ENCODE measurements at regions not wholly inside any gene's neighbourhood (a gene's known extent, or its start where the extent isn't known, plus 50 kb on each side); places are given as distances from the start of the nearest gene placed in this dataset.

DNA sequence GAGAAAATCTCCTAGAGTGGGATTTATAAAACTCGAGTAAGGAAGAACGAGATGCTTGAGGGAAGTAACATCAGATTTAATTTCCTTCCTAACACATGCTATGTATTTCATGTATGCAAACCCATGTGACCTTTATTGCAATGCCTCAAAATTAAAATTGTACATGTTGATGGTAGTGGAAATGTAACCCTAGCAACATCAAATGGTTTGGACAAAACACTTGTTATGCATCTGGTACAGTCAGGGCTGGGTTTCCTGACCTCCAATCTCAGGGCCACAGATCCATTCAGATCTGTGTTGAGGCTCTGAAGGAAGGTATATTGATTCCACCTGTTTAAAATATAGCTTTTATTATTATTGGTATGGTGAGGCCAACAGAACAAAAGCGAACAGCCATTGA lies 246.0 kb downstream of the WNT5A start:
- no peak overlapping the region for H3K4me3 ChIP-seq (ENCODE audit: low read depth, low read length)
- TF ChIP-seq, protein P1, sequence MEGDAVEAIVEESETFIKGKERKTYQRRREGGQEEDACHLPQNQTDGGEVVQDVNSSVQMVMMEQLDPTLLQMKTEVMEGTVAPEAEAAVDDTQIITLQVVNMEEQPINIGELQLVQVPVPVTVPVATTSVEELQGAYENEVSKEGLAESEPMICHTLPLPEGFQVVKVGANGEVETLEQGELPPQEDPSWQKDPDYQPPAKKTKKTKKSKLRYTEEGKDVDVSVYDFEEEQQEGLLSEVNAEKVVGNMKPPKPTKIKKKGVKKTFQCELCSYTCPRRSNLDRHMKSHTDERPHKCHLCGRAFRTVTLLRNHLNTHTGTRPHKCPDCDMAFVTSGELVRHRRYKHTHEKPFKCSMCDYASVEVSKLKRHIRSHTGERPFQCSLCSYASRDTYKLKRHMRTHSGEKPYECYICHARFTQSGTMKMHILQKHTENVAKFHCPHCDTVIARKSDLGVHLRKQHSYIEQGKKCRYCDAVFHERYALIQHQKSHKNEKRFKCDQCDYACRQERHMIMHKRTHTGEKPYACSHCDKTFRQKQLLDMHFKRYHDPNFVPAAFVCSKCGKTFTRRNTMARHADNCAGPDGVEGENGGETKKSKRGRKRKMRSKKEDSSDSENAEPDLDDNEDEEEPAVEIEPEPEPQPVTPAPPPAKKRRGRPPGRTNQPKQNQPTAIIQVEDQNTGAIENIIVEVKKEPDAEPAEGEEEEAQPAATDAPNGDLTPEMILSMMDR (IDR thresholded peaks at IDR 0.05; ENCODE audit: low read depth, low read length): no peak
- TF ChIP-seq POLR2A (IDR thresholded peaks at IDR 0.05; ENCODE audit: extremely low read depth, insufficient read length): no peak
- TF ChIP-seq, protein P2, sequence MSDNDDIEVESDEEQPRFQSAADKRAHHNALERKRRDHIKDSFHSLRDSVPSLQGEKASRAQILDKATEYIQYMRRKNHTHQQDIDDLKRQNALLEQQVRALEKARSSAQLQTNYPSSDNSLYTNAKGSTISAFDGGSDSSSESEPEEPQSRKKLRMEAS (IDR thresholded peaks at IDR 0.05; ENCODE audit: low read depth, low read length): no peak
- no peak for TF ChIP-seq MYC (IDR thresholded peaks at IDR 0.05; ENCODE audit: low read depth, low read length)
- DNase-seq (ENCODE audit: low read depth): no peak

DNA sequence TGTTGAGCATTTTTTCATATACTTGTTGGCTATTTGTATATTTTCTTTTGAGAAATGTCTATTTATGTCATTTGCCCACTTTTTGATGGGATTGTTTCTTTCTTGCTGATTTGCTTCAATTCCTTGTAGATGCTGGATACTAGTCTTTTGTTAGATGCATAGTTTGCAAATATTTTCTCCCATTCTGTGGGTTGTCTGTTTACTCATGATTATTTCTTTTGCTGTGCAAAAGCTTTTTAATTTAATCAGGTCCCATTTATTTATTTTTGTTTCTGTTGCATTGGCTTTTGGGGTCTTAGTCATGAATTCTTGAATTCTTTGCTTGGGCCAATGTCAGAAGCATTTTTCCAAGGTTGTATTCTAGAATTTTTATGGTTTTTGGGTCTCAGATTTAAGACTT lies 251.7 kb downstream of the WNT5A start:
- no peak for TF ChIP-seq POLR2A (IDR thresholded peaks at IDR 0.05; ENCODE audit: extremely low read depth, insufficient read length)
- TF ChIP-seq, protein P1 (IDR thresholded peaks at IDR 0.05; ENCODE audit: low read depth, low read length): no peak
- H3K4me3 ChIP-seq (ENCODE audit: low read depth, low read length): no peak overlapping the region
- no peak for DNase-seq (ENCODE audit: low read depth)

DNA sequence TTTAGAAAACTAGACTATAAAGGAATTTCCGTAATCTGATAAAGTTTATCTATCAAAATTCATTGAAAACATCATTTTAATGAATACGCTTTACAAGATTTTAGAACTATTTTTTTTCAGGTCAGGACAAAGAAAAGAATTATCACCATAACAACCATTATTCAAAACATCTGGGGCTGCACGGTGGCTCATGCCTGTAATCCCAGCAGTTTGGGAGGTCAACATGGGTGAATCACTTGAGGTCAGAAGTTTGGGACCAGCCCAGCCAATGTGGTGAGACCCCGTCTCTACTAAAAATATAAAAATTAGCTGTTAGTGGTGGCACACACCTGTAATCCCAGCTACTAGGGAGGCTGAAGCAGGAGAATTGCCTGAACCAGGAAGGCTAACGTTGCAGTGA lies 260.4 kb downstream of the WNT5A start:
- TF ChIP-seq MYC (IDR thresholded peaks at IDR 0.05; ENCODE audit: low read depth, low read length): no peak
- no peak for TF ChIP-seq POLR2A (IDR thresholded peaks at IDR 0.05; ENCODE audit: extremely low read depth, insufficient read length)
- TF ChIP-seq, protein P1 (IDR thresholded peaks at IDR 0.05; ENCODE audit: low read depth, low read length): no peak
- TF ChIP-seq, protein P2 (IDR thresholded peaks at IDR 0.05; ENCODE audit: low read depth, low read length): no peak
- no peak for DNase-seq (ENCODE audit: low read depth)
- no peak overlapping the region for H3K4me3 ChIP-seq (ENCODE audit: low read depth, low read length)

DNA sequence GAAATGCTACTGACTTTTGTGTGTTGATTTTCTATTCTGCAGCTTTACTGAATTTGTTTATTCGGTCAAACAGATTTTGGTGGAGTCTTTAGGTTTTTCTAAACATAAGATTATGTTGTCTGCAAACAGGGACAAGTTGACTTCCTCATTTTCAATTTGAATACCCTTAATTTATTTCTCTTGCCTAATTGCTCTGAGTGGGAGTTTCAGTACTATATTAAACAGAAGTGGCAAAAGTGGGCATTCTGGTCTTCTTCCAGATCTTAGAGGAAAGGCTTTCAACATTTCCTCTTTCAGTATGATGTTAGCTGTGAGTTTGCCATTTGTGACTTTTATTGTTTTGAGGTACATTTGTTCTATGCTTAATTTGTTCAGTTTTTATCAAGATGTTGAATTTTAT lies 268.5 kb downstream of the WNT5A start:
- TF ChIP-seq, protein P1 (IDR thresholded peaks at IDR 0.05; ENCODE audit: low read depth, low read length): no peak
- TF ChIP-seq, protein P2 (IDR thresholded peaks at IDR 0.05; ENCODE audit: low read depth, low read length): no peak
- no peak overlapping the region for H3K4me3 ChIP-seq (ENCODE audit: low read depth, low read length)
- peak; percentile 19 for DNase-seq (ENCODE audit: low read depth)

DNA sequence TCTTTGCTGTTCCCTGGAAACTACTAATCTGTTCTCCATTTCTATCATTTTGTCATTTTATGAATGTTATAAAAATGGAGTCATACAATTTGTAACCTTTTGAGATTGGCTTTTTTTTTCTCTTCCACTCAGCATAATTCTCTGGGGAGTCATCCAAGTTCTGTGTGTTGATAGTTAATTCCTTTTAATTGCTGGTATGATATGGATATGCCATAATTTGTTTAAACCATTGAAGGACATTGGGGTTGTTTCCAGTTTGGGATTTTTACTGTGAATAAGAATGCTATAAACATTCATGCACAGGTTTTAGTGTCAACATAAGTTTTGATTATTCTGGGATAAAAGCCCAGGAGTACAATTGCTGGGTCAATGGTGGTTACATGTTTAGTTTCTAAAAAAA lies 279.4 kb downstream of the WNT5A start:
- no peak overlapping the region for H3K4me3 ChIP-seq (ENCODE audit: low read depth, low read length)

More for the DNA sequence above, 279.4 kb downstream of the WNT5A start:
- TF ChIP-seq, protein P2 (IDR thresholded peaks at IDR 0.05; ENCODE audit: low read depth, low read length): no peak
- TF ChIP-seq MYC (IDR thresholded peaks at IDR 0.05; ENCODE audit: low read depth, low read length): no peak
- no peak for TF ChIP-seq POLR2A (IDR thresholded peaks at IDR 0.05; ENCODE audit: extremely low read depth, insufficient read length)
- TF ChIP-seq, protein P1 (IDR thresholded peaks at IDR 0.05; ENCODE audit: low read depth, low read length): no peak
- no peak for DNase-seq (ENCODE audit: low read depth)
